Nephron progenitor cell (in vitro differentiated cells): ENCODE measurements at regions not wholly inside any gene's neighbourhood (a gene's known extent, or its start where the extent isn't known, plus 50 kb on each side); places are given as distances from the start of the nearest gene placed in this dataset.

Experiments used
- DNase-seq: peaks from one replicate; pipeline ENCODE4 v3.0.0; 2021
- H3K27ac Mint-ChIP-seq: 2 replicates; pipeline ENCODE4 v1.8.0; 2021; ENCODE audit warnings: mild to moderate bottlenecking, moderate library complexity, mixed read lengths
- H3K27me3 Mint-ChIP-seq: 2 replicates; pipeline ENCODE4 v1.8.0; 2021; ENCODE audit warnings: mild to moderate bottlenecking, low read depth, mixed read lengths; ENCODE audit not compliant: poor library complexity
- H3K36me3 Mint-ChIP-seq: 2 replicates; pipeline ENCODE4 v1.8.0; 2021; ENCODE audit warnings: low read depth, mixed read lengths
- H3K4me1 Mint-ChIP-seq: 2 replicates; pipeline ENCODE4 v1.8.0; 2021; ENCODE audit warnings: mixed read lengths
- H3K4me3 Mint-ChIP-seq: 2 replicates; pipeline ENCODE4 v1.8.0; 2021; ENCODE audit warnings: mild to moderate bottlenecking, moderate library complexity, mixed read lengths
- H3K9me3 Mint-ChIP-seq: 2 replicates; pipeline ENCODE4 v1.8.0; 2021; ENCODE audit warnings: mild to moderate bottlenecking, moderate library complexity, mixed read lengths
- CTCF ChIP-seq: fragments of 200-600 bp; sonication (generic); IDR thresholded peaks from 2 replicates; pipeline ENCODE4 v1.5.0; 2021; ENCODE audit warnings: antibody characterized with exemption

- no peak overlapping the region for H3K4me3 Mint-ChIP-seq
- peaks cover 25% of the 10 kb centered on the region for H3K27me3 Mint-ChIP-seq
- no peaks in the 10 kb centered on the region for H3K9me3 Mint-ChIP-seq
- no peak for DNase-seq
- H3K36me3 Mint-ChIP-seq: no peaks in the 10 kb centered on the region
- no peak overlapping the region for H3K27ac Mint-ChIP-seq
- no peak for TF ChIP-seq CTCF
- peaks cover 1% of the 10 kb centered on the region for H3K4me1 Mint-ChIP-seq
Observed at GRCh38 chr11:15627560-15627959, 512.8 kb downstream of the INSC start.

GRCh38 chr11:15629690-15630321 lies 515.1 kb downstream of the INSC start:
- peak; percentile 37 for TF ChIP-seq CTCF
- Mint-ChIP-seq H3K27me3 (peaks cover 10% of the 10 kb centered on the region), H3K9me3 (no peaks in the 10 kb centered on the region), H3K36me3 (no peaks in the 10 kb centered on the region), H3K4me3 (no peak overlapping the region), H3K4me1 (no peaks in the 10 kb centered on the region), H3K27ac (no peak overlapping the region)
- DNase-seq: peak; percentile 53

- H3K9me3 Mint-ChIP-seq: no peaks in the 10 kb centered on the region
- DNase-seq: no peak
- no peak overlapping the region for H3K4me3 Mint-ChIP-seq
- TF ChIP-seq CTCF: no peak
- peaks cover 3% of the 10 kb centered on the region for H3K27me3 Mint-ChIP-seq
- H3K27ac Mint-ChIP-seq: no peak overlapping the region
- H3K36me3 Mint-ChIP-seq: no peaks in the 10 kb centered on the region
- H3K4me1 Mint-ChIP-seq: no peaks in the 10 kb centered on the region
Observed at GRCh38 chr11:15630896-15631295, 516.2 kb downstream of the INSC start.

- Mint-ChIP-seq H3K4me3 (no peak overlapping the region), H3K27me3 (no peaks in the 10 kb centered on the region), H3K9me3 (peaks cover 6% of the 10 kb centered on the region), H3K27ac (no peak overlapping the region), H3K36me3 (no peaks in the 10 kb centered on the region), H3K4me1 (no peaks in the 10 kb centered on the region)
- TF ChIP-seq CTCF: no peak
- DNase-seq: no peak
Observed at GRCh38 chr11:15635521-15635920, 520.8 kb downstream of the INSC start.

GRCh38 chr11:15636521-15637089 lies 521.9 kb downstream of the INSC start:
- H3K36me3 Mint-ChIP-seq: no peaks in the 10 kb centered on the region
- H3K9me3 Mint-ChIP-seq: peaks cover 6% of the 10 kb centered on the region
- no peak for DNase-seq
- no peaks in the 10 kb centered on the region for H3K27me3 Mint-ChIP-seq
- H3K27ac Mint-ChIP-seq: no peak overlapping the region
- no peak for TF ChIP-seq CTCF
- peaks cover 6% of the 10 kb centered on the region for H3K4me1 Mint-ChIP-seq
- H3K4me3 Mint-ChIP-seq: no peak overlapping the region

DNA sequence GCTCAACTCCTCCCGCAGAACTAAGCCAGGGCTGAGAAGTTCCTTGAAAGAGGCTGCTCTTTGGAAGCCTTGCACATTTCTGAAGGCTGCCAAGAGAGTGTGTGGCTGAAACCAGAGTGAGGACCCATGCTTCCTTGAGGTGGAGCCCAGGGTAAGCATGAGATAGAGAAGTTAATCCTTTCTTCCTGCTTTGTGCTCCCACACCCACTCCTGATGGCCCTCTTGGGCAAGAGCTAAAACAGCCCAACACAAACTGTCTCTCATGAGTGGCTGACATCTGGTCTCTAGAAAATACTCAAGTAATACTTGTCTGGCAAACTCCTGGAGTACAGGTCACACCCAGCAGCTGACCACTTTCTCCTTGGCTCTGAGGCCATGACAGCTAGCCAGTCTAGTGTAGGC lies 523.7 kb downstream of the INSC start:
- DNase-seq: no peak
- peaks cover 6% of the 10 kb centered on the region for H3K9me3 Mint-ChIP-seq
- no peak for TF ChIP-seq CTCF
- no peak overlapping the region for H3K27ac Mint-ChIP-seq
- H3K36me3 Mint-ChIP-seq: no peaks in the 10 kb centered on the region
- no peaks in the 10 kb centered on the region for H3K27me3 Mint-ChIP-seq
- peaks cover 7% of the 10 kb centered on the region for H3K4me1 Mint-ChIP-seq
- no peak overlapping the region for H3K4me3 Mint-ChIP-seq
